H1 (cell line): ENCODE measurements at regions not wholly inside any gene's neighbourhood (a gene's known extent, or its start where the extent isn't known, plus 50 kb on each side); places are given as distances from the start of the nearest gene placed in this dataset.
A peak's percentile ranks its signal among the peaks of the same experiment; 100 is the strongest.

ENCODE experiments used
- CTCF ChIA-PET: fragments of 300-600 bp; sonication (Branson Sonifier 250); formaldehyde crosslinking; loops from one replicate; lab custom pipeline; 2021; ENCODE audit not compliant: partially characterized antibody; lab: Charles Lee
- POLR2A ChIA-PET: fragments of 300-600 bp; sonication (Branson Sonifier 250); formaldehyde crosslinking; loops from one replicate; lab custom pipeline; 2021; ENCODE audit warnings: inconsistent platforms; ENCODE audit not compliant: partially characterized antibody; lab: Charles Lee
- DNase-seq, 2 experiments: peaks; one replicate each; pipeline versions ENCODE4 v3.0.0 to v3.0.0-alpha.2; 2010 to 2022; ENCODE audit warnings: low spot score in 2 of 2, low read depth in 1 of 2, mixed read lengths in 1 of 2
- FAIRE-seq: peaks from 2 replicates; lab custom pipeline; 2011; peaks lifted over from hg19 to GRCh38; lab: Jason Lieb, UNC
- H2AFZ ChIP-seq: 2 replicates; pipeline ENCODE4 v1.8.1; 2012; ENCODE audit warnings: low read length, inconsistent platforms
- H2AK5ac ChIP-seq: 2 replicates; pipeline ENCODE4 v1.6.1; 2013; ENCODE audit warnings: low read depth, low read length
- H2BK120ac ChIP-seq: replicated peaks from 2 replicates; pipeline ENCODE3; 2013; ENCODE audit warnings: low read depth, low read length, inconsistent platforms
- H2BK12ac ChIP-seq: 2 replicates; pipeline ENCODE4 v1.6.1; 2013; ENCODE audit warnings: low read depth, low read length
- H2BK15ac ChIP-seq: 2 replicates; pipeline ENCODE4 v1.6.1; 2013; ENCODE audit warnings: low read length
- H2BK20ac ChIP-seq: 2 replicates; pipeline ENCODE4 v1.6.1; 2013; ENCODE audit warnings: low read length
- H2BK5ac ChIP-seq: 2 replicates; pipeline ENCODE4 v1.6.1; 2013; ENCODE audit warnings: low read depth, low read length
- H3K14ac ChIP-seq: 2 replicates; pipeline ENCODE4 v1.6.1; 2013; ENCODE audit warnings: inconsistent platforms; ENCODE audit not compliant: insufficient read length
- H3K18ac ChIP-seq: 2 replicates; pipeline ENCODE4 v1.6.1; 2013; ENCODE audit warnings: low read length; ENCODE audit errors: extremely low read depth
- H3K23ac ChIP-seq: 2 replicates; pipeline ENCODE4 v1.6.1; 2013; ENCODE audit warnings: inconsistent platforms; ENCODE audit not compliant: insufficient read length
- H3K23me2 ChIP-seq: 2 replicates; pipeline ENCODE4 v1.6.1; 2013; ENCODE audit warnings: low read depth, low read length
- H3K27ac ChIP-seq: 2 replicates; pipeline ENCODE4 v1.6.1; 2011; ENCODE audit warnings: low read depth, low read length, inconsistent platforms
- H3K27me3 ChIP-seq, 4 experiments: replicated peaks in 1 of 4; 1 replicate in 1 of 4; 2 replicates in 3 of 4; pipeline versions ENCODE4 v1.6.1 to v1.8.1; 2011 to 2013; ENCODE audit warnings: low read length in 3 of 4, mild to moderate bottlenecking in 3 of 4, inconsistent platforms in 2 of 4, mixed read lengths in 2 of 4, moderate library complexity in 1 of 4; ENCODE audit not compliant: control insufficient read depth in 3 of 4, insufficient read depth in 3 of 4; ENCODE audit errors: extremely low read depth in 1 of 4
- H3K36me3 ChIP-seq, 4 experiments: 2 replicates each; pipeline versions ENCODE4 v1.6.1 to v1.8.1; 2011 to 2013; ENCODE audit warnings: mild to moderate bottlenecking in 4 of 4, low read length in 3 of 4, moderate library complexity in 2 of 4, control low read depth in 1 of 4, inconsistent platforms in 1 of 4; ENCODE audit not compliant: insufficient read depth in 4 of 4, control insufficient read depth in 2 of 4
- H3K4ac ChIP-seq: replicated peaks from 2 replicates; pipeline ENCODE3; 2013; ENCODE audit warnings: low read length, low read depth, mixed read lengths, inconsistent platforms; ENCODE audit not compliant: insufficient read length
- H3K4me1 ChIP-seq, 4 experiments: replicated peaks in 1 of 4; 1 replicate in 1 of 4; 2 replicates in 3 of 4; pipeline versions ENCODE4 v1.6.1 to v1.8.1; 2011 to 2013; ENCODE audit warnings: low read length in 3 of 4, inconsistent platforms in 2 of 4, mixed read lengths in 1 of 4; ENCODE audit not compliant: insufficient read depth in 4 of 4, control insufficient read depth in 3 of 4
- H3K4me2 ChIP-seq, 2 experiments: 2 replicates each; pipeline versions ENCODE4 v1.6.1 to v1.8.1; 2011 to 2013; ENCODE audit warnings: low read depth in 2 of 2, low read length in 2 of 2, control low read depth in 1 of 2, inconsistent platforms in 1 of 2, mild to moderate bottlenecking in 1 of 2; ENCODE audit not compliant: insufficient read depth in 1 of 2
- H3K4me3 ChIP-seq, 4 experiments: fragments of 200-600, 300-600 bp in 1 of 4; sonication (generic), shearing (Covaris generic), sonication (Bioruptor Twin) in 1 of 4; 2 replicates each; pipeline versions ENCODE4 v1.5.1 to v1.8.1; 2011 to 2016; ENCODE audit warnings: low read length in 4 of 4, low read depth in 3 of 4, control low read depth in 2 of 4, inconsistent platforms in 2 of 4, mild to moderate bottlenecking in 2 of 4, mixed read lengths in 1 of 4, moderate library complexity in 1 of 4; ENCODE audit not compliant: insufficient read depth in 2 of 4; ENCODE audit errors: extremely low read depth in 1 of 4
- H3K56ac ChIP-seq: replicated peaks from 2 replicates; pipeline ENCODE3; 2013; ENCODE audit warnings: low read depth, mild to moderate bottlenecking, mixed read lengths, low read length, inconsistent platforms; ENCODE audit not compliant: insufficient read length
- H3K79me1 ChIP-seq: 2 replicates; pipeline ENCODE4 v1.6.1; 2013; ENCODE audit warnings: low read depth, low read length, control low read depth
- H3K79me2 ChIP-seq, 2 experiments: 2 replicates each; pipeline versions ENCODE4 v1.6.1 to v1.8.1; 2012 to 2013; ENCODE audit warnings: low read length in 2 of 2, mild to moderate bottlenecking in 2 of 2, inconsistent platforms in 1 of 2; ENCODE audit not compliant: insufficient read depth in 2 of 2, control insufficient read depth in 1 of 2
- H3K9ac ChIP-seq, 4 experiments: replicated peaks in 1 of 4; 1 replicate in 1 of 4; 2 replicates in 3 of 4; pipeline versions ENCODE4 v1.6.1 to v1.8.1; 2011 to 2013; ENCODE audit warnings: low read depth in 3 of 4, low read length in 3 of 4, control low read depth in 2 of 4, mild to moderate bottlenecking in 2 of 4, moderate library complexity in 2 of 4, inconsistent platforms in 1 of 4; ENCODE audit errors: extremely low read depth in 1 of 4
- H3K9me3 ChIP-seq, 2 experiments: 2 replicates each; pipeline versions ENCODE4 v1.6.1 to v1.8.1; 2012 to 2013; ENCODE audit warnings: mild to moderate bottlenecking in 2 of 2, moderate library complexity in 2 of 2, control low read depth in 1 of 2, inconsistent platforms in 1 of 2, low read depth in 1 of 2, low read length in 1 of 2, mixed read lengths in 1 of 2; ENCODE audit not compliant: insufficient read depth in 2 of 2
- H4K20me1 ChIP-seq, 2 experiments: replicated peaks in 1 of 2; 2 replicates each; pipeline versions ENCODE3 to v1.8.1; 2011 to 2013; ENCODE audit warnings: inconsistent platforms in 2 of 2, low read length in 2 of 2, mild to moderate bottlenecking in 1 of 2; ENCODE audit not compliant: insufficient read depth in 2 of 2, control insufficient read depth in 1 of 2
- H4K5ac ChIP-seq: 2 replicates; pipeline ENCODE4 v1.6.1; 2013; ENCODE audit warnings: low read length, low read depth, mixed read lengths, inconsistent platforms; ENCODE audit not compliant: insufficient read length
- H4K8ac ChIP-seq: 2 replicates; pipeline ENCODE4 v1.8.0; 2013; ENCODE audit warnings: mild to moderate bottlenecking, moderate library complexity, low read length, inconsistent platforms; ENCODE audit not compliant: insufficient read depth; ENCODE audit errors: extremely low read depth
- H4K91ac ChIP-seq: replicated peaks from 2 replicates; pipeline ENCODE3; 2013; ENCODE audit warnings: low read length, mixed read lengths, inconsistent platforms; ENCODE audit not compliant: insufficient read length
- EGR1 ChIP-seq: IDR thresholded peaks from 2 replicates; pipeline ENCODE4 v1.6.1; 2011; ENCODE audit warnings: low read depth, low read length, borderline replicate concordance
- RAD21 ChIP-seq, 2 experiments: IDR thresholded peaks in 1 of 2; conservative IDR thresholded peaks in 1 of 2; 2 replicates each; pipeline ENCODE4 v1.6.1; 2011; ENCODE audit warnings: low read depth in 2 of 2, low read length in 2 of 2, improper control_type of control experiment in 1 of 2, inconsistent platforms in 1 of 2, mild to moderate bottlenecking in 1 of 2, moderate library complexity in 1 of 2
- WGBS, 2 experiments: shearing (Covaris generic) in 1 of 2; methylation state at CpG; one replicate each; pipeline versions ENCODE4 v1.1.6 to v1.1.7; 2013 to 2015; ENCODE audit warnings: low lambda C conversion rate in 2 of 2, mixed read lengths in 2 of 2, inconsistent platforms in 1 of 2, low coverage in 1 of 2, missing lambda C conversion rate in 1 of 2; ENCODE audit not compliant: insufficient replicate concordance in 2 of 2, insufficient coverage in 1 of 2, insufficient read length in 1 of 2; ENCODE audit errors: extremely low coverage in 1 of 2, missing lambda C conversion rate in 1 of 2; 5-methylcytosine and 5-hydroxymethylcytosine counted together

GRCh38 chr6:49264496-49264895 lies 198.6 kb downstream of the MMUT start:
- Histone ChIP-seq H3K4me2 (no peak overlapping the region), H3K23ac (no peak overlapping the region)

More at GRCh38 chr6:49264496-49264895, 198.6 kb downstream of the MMUT start:
- Histone ChIP-seq H4K20me1 (no peaks in the 10 kb centered on the region), H3K79me2 (no peaks in the 10 kb centered on the region), H3K27me3 (no peaks in the 10 kb centered on the region), H3K4me1 (no peaks in the 10 kb centered on the region), H2BK120ac (no peak overlapping the region), H3K27ac (no peak overlapping the region), H3K56ac (no peak overlapping the region), H2BK20ac (no peak overlapping the region), H3K9me3 (no peaks in the 10 kb centered on the region), H2AFZ (no peak overlapping the region), H3K4ac (no peak overlapping the region), H3K36me3 (no peaks in the 10 kb centered on the region), H3K9ac (no peak overlapping the region), H4K91ac (no peak overlapping the region), H3K4me3 (no peak overlapping the region), H2BK12ac (no peak overlapping the region), H2BK5ac (no peak overlapping the region), H4K5ac (no peak overlapping the region), H3K23me2 (no peaks in the 10 kb centered on the region), H3K79me1 (no peaks in the 10 kb centered on the region), H2AK5ac (no peak overlapping the region), H2BK15ac (no peak overlapping the region), H3K14ac (no peak overlapping the region), H3K18ac (no peak overlapping the region), H4K8ac (no peak overlapping the region; the same call in 1 of the 2 replicates)
- CTCF ChIA-PET, result no interaction called here
- TF ChIP-seq EGR1, result no peak
- peak; percentile 14 to 29; a peak in 2 of 4 replicates for TF ChIP-seq RAD21 (IDR thresholded peaks at IDR 0.05 in 1 of 2, conservative IDR thresholded peaks at IDR 0.05 in 1 of 2; ENCODE audit: low read depth in 2 of 2, low read length in 2 of 2)
- POLR2A ChIA-PET, result no interaction called here
- 96% methylated on average over 6 of the region's 7 CpGs; no CpG with 5 or more reads in 1 of the 2 experiments for WGBS, 2 experiments
- DNase-seq (no peak), FAIRE-seq (no peak)
